ENCODE measurements at regions not wholly inside any gene's neighbourhood (a gene's known extent, or its start where the extent isn't known, plus 50 kb on each side); places are given as distances from the start of the nearest gene placed in this dataset.
"Not testable (repeated sequence)": the region's sequence is repeated elsewhere in the genome, so short reads cannot be mapped to it uniquely, and the experiment has no call there.

GRCh38 chr4:181121733-181122132 lies 1121.5 kb upstream of the TENM3 start:
- DNase-seq: no peak

GRCh38 chr4:181127171-181127570 lies 1116.0 kb upstream of the TENM3 start:
- DNase-seq: no peak

GRCh38 chr4:181130317-181130716 lies 1112.9 kb upstream of the TENM3 start:
- not testable (repeated sequence) for DNase-seq

GRCh38 chr4:181137351-181137750 lies 1105.9 kb upstream of the TENM3 start:
- DNase-seq: no peak

- DNase-seq: no peak
These were observed 1105.1 kb upstream of the TENM3 start for GRCh38 chr4:181138116-181138515.

GRCh38 chr4:181140037-181140603 lies 1103.1 kb upstream of the TENM3 start:
- no peak for DNase-seq

- DNase-seq: peak; percentile 82
These were observed 1099.8 kb upstream of the TENM3 start for GRCh38 chr4:181143250-181143854.

GRCh38 chr4:181146051-181146450 lies 1097.2 kb upstream of the TENM3 start:
- no peak for DNase-seq

- no peak for DNase-seq
These were observed 1095.7 kb upstream of the TENM3 start for GRCh38 chr4:181147416-181147951.

GRCh38 chr4:181148470-181148869 lies 1094.7 kb upstream of the TENM3 start:
- DNase-seq: no peak

- no peak for DNase-seq
These were observed 1093.0 kb upstream of the TENM3 start for GRCh38 chr4:181150191-181150590.

GRCh38 chr4:181151856-181152255 lies 1091.3 kb upstream of the TENM3 start:
- DNase-seq: peak; percentile 76

GRCh38 chr4:181157647-181158046 lies 1085.6 kb upstream of the TENM3 start:
- DNase-seq: no peak

GRCh38 chr4:181158971-181159370 lies 1084.2 kb upstream of the TENM3 start:
- DNase-seq: no peak

- DNase-seq: no peak
These were observed 1081.5 kb upstream of the TENM3 start for GRCh38 chr4:181161669-181162068.

- DNase-seq: no peak
These were observed 1080.9 kb upstream of the TENM3 start for GRCh38 chr4:181162266-181162665.

- DNase-seq: no peak
These were observed 1080.5 kb upstream of the TENM3 start for GRCh38 chr4:181162676-181163075.

- DNase-seq: no peak
These were observed 1076.3 kb upstream of the TENM3 start for GRCh38 chr4:181166742-181167399.

GRCh38 chr4:181168011-181168805 lies 1075.0 kb upstream of the TENM3 start:
- DNase-seq: no peak

- DNase-seq: no peak
These were observed 1070.2 kb upstream of the TENM3 start for GRCh38 chr4:181173046-181173445.

- DNase-seq: no peak
These were observed 1066.9 kb upstream of the TENM3 start for GRCh38 chr4:181176306-181176705.

- no peak for DNase-seq
These were observed 1061.9 kb upstream of the TENM3 start for GRCh38 chr4:181181331-181181730.

GRCh38 chr4:181189751-181190150 lies 1053.5 kb upstream of the TENM3 start:
- DNase-seq: no peak

Measured in left hindlimb (tissue), 1 donor.